HEK293T (cell line): ENCODE measurements at regions not wholly inside any gene's neighbourhood (a gene's known extent, or its start where the extent isn't known, plus 50 kb on each side); places are given as distances from the start of the nearest gene placed in this dataset.
"Not testable (repeated sequence)": the region's sequence is repeated elsewhere in the genome, so short reads cannot be mapped to it uniquely, and the experiment has no call there.

Experiments used
- LEF1 ChIP-seq: fragments of 450-650 bp; IDR thresholded peaks from 2 replicates; pipeline ENCODE4 v1.6.1; 2017; ENCODE audit warnings: mild to moderate bottlenecking, borderline replicate concordance
- NFRKB ChIP-seq: fragments of 450-650 bp; IDR thresholded peaks from 2 replicates; pipeline ENCODE4 v1.6.1; 2016; ENCODE audit warnings: mild to moderate bottlenecking, moderate library complexity
- ZNF384 ChIP-seq: fragments of 450-650 bp; IDR thresholded peaks from 2 replicates; pipeline ENCODE4 v1.6.1; 2016

DNA sequence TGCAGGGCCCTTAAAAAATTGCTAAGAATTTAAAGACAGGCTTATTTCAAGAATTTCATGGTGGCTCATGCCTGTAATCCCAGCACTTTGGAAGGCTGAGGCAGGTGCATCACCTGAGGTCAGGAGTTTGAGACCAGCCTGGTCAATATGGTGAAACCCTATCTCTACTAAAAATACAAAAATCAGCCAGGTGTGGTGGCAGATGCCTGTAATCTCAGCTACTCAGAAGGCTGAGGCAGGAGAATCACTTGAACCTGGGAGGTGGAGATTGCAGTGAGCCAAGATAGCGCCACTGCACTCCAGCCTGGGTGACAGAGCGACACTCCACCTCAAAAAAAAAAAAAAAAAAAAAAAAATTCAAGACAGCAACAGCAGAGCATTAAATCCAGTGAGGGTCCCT lies 153.3 kb downstream of the MYLK4 start:
- not testable (repeated sequence) for TF ChIP-seq LEF1, ZNF384, NFRKB
